GM12891 (cell line): ENCODE measurements at regions not wholly inside any gene's neighbourhood (a gene's known extent, or its start where the extent isn't known, plus 50 kb on each side); places are given as distances from the start of the nearest gene placed in this dataset.

Source experiments
- PAX5 ChIP-seq: IDR thresholded peaks from 2 replicates; pipeline ENCODE4 v1.6.1; 2011; ENCODE audit warnings: low read length, moderate library complexity, mild to moderate bottlenecking; ENCODE audit not compliant: insufficient read depth, severe bottlenecking
- POLR2A ChIP-seq: IDR thresholded peaks from 2 replicates; pipeline ENCODE4 v1.6.1; 2011; ENCODE audit warnings: low read depth, low read length, control low read depth
- POLR2AphosphoS5 ChIP-seq: IDR thresholded peaks from 2 replicates; pipeline ENCODE4 v1.6.1; 2011; ENCODE audit warnings: low read depth, low read length, control low read depth
- POU2F2 ChIP-seq: IDR thresholded peaks from 2 replicates; pipeline ENCODE4 v1.6.1; 2011; ENCODE audit warnings: low read depth, mild to moderate bottlenecking, control low read depth, low read length, moderate library complexity
- TAF1 ChIP-seq: IDR thresholded peaks from 2 replicates; pipeline ENCODE4 v1.6.1; 2011; ENCODE audit warnings: low read depth, low read length, control low read depth

GRCh38 chr7:117941138-117941810 lies 68.0 kb upstream of the CTTNBP2 start:
- TF ChIP-seq TAF1: no peak
- no peak for TF ChIP-seq POLR2A
- no peak for TF ChIP-seq POLR2AphosphoS5
- no peak for TF ChIP-seq PAX5
- no peak for TF ChIP-seq POU2F2
